HL-60/S4 treated with phorbol 12-myristate 13-acetate at 8.2 ng/mL for 4 days and 3 days (cell line): ENCODE measurements at regions not wholly inside any gene's neighbourhood (a gene's known extent, or its start where the extent isn't known, plus 50 kb on each side); places are given as distances from the start of the nearest gene placed in this dataset.

Experiments
- in situ Hi-C: fragments of 300-500 bp; cut with MboI; formaldehyde crosslinking; loops from 2 replicates; pipeline ENCODE4 v1.15.0; 2022; ENCODE audit warnings: low sequenced_read_pairs

DNA sequence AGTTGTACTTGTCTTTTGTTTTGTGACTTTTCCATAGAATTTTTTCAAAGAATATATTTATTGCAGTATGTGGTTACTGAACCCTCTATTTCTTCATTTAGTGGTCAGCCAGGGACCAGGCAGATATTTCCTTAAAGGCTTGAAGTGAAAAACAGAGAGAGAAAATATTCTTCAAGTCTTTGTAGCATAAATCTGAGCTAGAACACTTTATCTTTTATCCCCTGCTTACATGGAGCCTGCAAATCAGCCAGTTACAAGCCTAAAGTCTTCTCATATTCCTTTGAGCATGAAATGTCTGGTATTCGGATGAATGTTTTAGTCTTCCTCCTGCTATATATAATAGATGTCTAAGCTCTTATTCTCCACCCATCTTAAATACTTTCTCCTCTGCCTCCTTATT is 1557.5 kb upstream of the ACVR2A start:
- in situ Hi-C loops = no loop called here

DNA sequence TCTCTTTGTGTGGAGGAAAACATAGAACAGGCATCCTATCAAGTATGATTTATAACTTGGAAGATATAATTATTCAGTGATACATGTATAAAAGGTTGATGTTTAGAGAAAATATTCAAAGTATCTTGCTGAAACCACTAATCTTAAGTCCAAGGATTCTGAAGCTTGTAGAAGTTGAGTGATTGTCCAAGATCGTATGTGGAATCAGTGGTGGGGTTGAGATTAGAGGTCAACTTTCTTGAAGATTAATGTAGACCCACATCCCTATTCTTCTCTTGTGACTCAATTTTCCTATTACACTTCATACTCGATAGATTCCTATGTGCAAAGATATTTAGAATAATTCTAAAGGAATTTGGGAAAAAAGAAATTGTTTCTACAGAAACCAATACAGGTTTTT is 1565.9 kb upstream of the ACVR2A start:
- in situ Hi-C loops = no loop called here

DNA sequence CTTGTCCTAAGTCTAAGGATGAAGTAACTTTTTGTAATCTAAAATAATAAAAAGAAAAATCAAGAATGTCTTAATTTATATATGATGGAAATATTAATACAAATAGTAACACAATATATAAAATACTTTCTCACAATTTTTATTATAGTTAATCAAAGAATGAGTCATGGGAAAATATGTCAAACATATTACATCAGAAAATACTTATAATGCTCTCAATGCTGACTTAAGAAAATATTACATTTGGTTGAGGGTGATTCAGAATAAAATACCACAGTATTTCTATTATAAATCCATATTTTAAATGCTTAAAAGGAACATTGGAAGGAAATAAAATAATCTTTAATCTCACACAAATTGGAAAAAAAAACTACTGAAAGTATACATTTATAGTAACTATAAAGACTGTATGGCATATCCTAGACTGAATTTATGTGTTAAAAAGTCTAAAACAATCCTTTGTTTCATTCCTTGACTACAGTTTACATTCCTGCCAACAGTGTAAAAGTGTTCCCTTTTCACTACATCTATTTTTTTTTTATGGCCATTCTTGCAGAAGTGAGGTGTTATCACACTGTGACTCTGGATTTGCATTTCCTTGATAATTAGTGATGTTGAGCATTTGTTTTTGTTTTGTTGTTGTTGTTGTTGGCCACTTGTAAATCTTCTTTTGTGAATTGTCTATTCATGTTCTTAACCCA is 1573.5 kb upstream of the ACVR2A start:
- in situ Hi-C loops = no loop called here

DNA sequence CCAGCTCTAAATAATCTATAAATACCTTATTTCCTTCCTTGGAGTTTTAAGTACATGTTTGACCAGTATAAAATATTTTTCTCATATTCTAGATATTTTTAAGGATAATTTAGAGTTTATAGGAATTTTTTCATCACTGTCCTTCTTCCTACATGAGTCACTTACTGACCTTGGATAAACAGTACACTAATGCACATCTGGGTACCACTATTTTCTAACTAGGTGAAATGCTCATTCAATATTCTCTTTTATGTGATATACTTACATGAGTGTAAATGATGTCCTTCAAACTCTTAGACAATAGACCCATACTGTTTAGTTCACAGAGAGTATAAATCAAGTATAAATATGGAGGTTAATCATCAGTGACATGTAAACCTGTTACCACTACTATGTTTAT is 1574.2 kb upstream of the ACVR2A start:
- in situ Hi-C loops = no loop called here

DNA sequence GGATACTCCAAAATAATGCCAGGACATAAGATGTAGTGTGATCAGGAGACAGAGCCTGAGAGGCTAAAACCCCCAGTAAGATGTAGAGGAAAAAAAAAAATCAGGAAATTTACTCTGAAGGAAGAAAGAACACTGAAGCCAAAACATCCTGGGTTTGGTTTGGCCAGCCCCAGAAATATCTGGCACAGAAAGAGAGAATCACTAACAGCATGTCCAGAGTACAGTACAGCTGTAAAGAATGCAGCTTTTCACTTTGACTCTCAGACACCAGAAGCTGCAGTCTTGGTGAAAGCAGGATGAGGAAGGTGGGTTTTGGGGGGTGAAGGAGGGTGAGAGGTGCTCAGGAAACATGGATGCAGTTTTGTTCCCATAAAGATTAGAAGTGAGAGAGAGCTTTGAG is 1577.7 kb upstream of the ACVR2A start:
- in situ Hi-C loops = no loop called here

DNA sequence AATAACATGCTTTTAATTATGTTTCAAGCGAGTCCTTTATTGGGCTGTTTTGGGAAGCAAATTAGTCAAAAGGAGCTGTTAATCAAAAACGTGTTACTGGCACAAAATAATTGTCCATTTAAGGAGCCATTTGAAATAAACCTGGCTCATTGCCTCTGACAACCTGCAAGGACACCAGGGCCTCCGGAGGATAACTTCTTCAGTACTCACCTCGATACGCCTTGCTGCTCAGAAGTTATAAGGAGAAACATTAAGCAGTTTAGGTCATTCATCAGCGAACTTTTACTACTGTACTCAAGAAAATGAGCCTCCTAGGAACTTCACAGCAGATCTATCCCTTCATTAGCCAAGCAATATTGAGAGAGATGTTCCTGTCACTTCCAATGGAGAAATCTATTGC is 1579.2 kb upstream of the ACVR2A start:
- in situ Hi-C loops = no loop called here

DNA sequence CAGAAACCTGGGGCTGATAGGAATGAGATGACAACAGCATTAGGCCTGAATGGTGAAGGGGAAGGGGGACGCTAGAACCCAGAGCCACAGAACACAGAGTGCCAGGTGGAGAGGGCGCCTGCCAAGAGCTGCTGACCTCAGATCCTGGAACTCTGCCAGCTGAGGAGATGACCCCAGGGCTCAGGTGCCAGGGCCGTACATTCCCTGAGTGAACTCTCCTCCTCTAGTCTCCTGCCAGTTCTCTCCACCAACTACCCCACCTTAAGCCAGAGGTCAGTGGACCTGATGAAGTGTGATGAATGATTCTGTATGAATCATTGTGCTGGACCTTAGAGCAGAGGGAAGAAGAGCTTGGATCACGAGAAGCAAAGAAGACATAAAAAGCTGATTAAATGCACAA is 1582.2 kb upstream of the ACVR2A start:
- in situ Hi-C loops = no loop called here

DNA sequence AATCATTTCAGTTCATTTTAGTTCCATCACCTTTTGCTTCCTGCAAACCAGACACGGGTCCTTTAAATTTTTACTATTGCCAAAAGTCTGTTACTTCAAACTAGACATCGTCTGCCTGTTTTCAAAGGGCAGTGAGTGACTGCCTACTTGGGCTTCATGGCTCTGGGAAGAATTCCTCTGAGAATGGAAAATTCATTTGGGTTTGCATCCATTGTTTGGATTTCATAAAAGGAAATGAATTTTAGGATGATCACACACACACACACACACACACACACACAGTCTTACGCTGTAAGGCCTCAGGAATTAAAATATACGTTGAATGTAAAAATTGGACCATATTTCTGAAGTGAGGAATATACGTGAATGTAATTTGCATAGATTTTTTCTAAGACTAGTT is 1584.3 kb upstream of the ACVR2A start:
- in situ Hi-C loops = no loop called here

DNA sequence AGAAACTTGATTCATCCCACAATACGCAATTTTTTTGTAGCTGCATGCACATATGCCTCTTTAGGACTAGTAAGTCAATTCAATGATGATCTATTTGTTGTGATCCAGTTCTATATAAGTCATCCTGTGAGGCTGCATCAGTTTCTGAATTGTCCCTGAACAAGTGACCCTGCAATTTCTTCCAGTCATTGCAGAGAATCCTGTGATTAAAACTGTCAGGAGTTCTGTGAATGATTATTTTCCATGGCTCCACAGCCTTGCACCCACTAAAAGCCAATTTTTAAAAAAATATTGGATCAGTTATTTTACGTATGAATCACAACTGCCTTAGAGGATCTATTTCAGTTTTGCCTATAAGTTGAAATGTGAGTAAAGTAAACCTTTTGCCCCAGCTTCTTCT is 1585.0 kb upstream of the ACVR2A start:
- in situ Hi-C loops = no loop called here

DNA sequence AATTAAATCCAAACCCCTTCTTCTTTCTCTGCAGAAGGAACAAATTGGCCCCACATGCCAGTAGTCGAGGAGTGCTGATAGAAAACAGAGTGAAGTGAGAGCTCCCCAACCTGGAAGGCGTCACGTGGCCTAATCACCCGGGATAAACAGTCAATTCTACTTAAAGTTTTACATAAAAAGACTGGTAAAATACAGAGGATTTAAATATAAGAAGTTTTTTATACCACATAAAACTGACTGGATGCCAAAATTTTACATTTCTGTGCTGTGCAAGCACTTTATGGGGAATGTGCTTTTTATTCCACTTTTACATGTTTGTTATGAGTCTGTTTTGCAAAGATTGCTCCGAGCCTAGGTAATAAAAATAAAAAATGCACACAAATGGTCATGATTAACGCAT is 1586.8 kb upstream of the ACVR2A start:
- in situ Hi-C loops = no loop called here

DNA sequence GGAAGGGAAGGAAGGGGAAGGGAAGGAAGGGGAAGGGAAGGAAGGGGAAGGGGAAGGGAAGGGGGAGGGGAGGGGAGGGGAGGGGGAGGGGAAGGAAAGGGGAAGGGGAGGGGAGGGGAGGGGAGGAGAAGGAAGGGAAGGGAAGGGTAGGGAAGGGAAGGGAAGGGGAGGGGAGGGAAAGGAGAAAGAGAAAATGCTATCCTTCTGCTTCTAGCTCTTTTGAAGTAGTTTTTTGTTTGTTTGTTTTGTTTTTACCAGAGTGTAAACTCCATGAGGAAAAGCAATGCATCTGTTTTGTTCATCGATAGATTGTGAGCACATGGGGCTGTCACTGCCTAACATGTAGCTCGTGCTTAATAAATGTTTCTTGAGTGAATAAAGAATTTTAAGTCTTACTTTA is 1592.7 kb upstream of the ACVR2A start:
- in situ Hi-C loops = no loop called here

DNA sequence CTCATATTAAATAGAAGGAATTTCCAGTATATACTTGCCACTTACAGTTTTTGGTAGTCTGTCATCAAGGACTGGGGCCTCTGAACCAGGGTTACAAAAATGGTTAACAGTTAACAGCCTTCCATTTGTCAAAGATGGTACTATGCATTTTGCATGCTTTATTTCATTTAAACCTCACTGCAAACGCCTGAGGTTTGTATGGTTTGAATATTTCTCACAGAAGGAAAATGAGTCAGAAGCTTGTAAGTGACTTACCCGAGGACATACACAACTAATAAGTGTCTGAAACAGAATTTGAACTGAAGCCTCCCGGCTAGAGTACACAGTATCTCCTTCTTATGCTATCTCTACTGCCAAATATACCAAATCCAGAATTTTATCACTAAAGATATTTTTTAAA is 1593.5 kb upstream of the ACVR2A start:
- in situ Hi-C loops = no loop called here

DNA sequence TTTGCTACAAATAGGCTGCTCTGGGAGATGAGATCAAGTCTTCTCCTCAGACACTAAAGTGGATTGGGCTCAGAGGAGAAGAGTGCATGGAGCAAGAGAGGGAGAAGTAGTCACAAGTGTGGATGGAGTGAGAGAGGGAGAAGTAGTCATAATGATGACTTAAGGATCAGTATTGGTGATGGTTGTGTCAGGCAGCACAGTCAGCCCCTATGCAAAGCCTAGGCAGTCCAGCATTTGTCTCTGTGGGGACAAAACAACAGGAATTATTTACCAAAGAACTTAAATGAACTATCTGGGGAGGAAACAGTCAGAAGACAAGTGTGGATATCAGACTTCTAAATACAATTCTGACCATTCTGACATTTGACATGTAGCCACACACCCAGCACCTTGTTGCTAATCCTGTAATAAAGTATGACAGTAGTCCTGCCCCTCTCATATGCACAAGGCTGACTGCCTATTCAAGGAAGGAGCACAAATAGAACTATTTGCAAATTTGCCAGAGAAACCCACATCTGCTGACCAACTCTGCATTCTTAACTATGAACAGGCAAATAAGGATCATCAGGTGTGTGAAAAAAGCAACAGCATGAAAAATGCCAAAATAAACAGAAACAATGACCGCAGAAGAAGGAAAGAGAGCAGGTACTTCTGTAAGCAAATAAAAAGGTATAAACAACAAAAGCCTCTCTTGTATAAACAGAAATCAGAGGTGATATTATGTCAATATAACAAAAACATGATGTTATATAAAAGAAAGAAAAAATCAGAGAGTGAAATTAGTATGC is 1597.9 kb upstream of the ACVR2A start:
- in situ Hi-C loops = no loop called here

DNA sequence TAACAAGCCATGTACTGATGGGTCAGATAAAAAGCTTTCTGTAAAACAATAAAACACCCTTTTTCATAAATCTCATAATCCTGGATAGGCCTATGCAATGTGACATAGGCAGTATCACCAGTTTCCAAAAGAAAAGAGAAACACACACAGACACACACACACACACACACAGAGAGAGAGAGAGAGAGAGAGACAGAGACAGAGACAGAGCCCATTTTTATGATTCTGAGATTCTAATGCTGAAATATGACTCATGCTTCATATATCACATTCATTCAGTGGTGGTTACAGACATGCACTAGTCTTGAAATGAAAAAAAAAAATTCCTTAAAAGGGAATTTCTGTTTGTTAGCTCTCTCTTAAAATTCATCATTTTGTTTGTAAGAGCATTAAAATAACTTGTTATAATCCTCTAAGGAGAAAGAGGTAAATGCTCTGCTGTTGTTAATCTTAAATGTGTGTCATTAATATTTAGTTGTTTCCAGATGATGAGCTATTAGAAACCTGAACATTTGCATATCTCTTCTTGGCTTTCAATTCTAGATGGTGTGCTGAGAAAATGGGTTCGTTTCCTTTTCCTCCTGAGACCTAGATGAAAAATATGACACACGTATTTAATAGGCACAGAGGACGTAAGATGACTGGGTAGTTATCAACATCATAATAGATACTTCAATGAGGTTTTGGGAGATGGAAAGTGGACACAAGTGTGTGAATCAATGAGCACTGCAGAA is 1598.7 kb upstream of the ACVR2A start:
- in situ Hi-C loops = no loop called here

DNA sequence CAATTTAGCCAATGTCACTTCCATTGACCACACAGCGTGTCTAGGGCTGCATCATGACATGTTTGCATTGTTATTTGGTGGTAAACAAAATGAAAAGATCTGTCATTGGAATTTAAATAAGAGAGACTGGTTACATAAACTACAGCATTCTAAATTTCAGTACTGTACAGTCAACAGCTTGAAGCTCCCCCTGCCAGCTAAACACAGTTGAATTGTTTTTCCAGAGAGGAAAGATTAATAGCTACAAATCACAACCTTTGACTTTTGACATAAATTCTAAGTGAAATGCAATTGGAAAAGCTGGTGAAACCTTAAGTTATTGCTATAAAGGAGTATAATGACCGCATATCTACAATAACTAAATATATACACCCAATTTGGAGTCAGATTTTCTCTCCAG is 1600.0 kb upstream of the ACVR2A start:
- in situ Hi-C loops = no loop called here

DNA sequence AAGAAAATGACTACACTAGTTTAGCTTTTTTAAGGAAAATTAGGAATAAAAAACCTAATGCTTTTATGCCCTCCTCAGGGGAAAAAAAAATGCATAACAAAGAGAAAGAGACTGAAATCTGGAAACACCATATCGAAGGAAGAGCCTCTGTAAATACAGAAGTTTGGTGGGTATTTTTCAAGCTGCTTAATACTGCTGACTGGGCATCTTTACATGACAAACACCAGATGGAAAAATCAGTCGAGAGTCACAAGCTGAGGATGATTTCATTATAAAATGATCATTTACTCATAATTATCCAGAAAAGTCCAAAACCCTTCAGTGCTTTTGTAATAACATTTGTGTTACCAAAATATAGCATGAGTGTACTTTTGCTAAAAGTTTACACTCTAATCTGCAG is 1600.7 kb upstream of the ACVR2A start:
- in situ Hi-C loops = no loop called here

DNA sequence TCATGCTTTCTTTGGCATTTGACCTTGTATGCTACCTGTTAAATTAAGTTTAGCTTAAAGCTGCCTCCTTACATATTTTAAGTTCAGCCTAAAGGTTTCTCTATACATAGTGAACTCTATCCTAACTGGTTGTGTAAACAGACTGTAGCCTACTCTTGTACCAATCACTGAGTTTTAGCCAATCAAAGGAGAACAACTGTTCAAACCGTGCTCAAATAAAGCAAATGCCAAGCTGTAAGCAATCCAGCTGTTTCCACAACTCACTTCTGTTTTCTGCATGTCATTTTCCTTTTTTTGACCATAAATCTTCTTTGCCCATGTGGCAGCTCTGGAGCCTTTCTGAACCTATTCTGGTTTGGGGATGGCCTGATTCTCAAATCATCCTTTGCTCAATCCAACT is 1603.8 kb upstream of the ACVR2A start:
- in situ Hi-C loops = no loop called here

DNA sequence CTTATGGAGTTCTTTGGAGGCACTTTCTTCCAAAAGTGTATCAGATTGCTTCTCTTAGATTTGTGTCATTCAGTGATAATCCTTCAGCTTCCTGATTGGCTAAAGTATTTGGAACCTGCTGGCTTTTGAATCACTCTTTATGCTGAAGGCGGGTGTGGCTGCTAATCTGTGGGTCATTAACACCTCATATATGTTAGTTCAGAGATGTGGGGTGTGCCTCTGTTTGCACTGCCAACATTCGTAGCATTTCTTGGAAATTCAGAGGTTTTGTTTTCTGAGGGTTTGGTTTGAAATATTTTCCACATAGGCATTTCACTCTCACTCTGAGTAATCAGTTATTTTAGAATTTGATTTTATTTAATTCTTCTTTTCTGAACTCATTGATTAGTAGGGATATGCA is 1604.4 kb upstream of the ACVR2A start:
- in situ Hi-C loops = no loop called here

DNA sequence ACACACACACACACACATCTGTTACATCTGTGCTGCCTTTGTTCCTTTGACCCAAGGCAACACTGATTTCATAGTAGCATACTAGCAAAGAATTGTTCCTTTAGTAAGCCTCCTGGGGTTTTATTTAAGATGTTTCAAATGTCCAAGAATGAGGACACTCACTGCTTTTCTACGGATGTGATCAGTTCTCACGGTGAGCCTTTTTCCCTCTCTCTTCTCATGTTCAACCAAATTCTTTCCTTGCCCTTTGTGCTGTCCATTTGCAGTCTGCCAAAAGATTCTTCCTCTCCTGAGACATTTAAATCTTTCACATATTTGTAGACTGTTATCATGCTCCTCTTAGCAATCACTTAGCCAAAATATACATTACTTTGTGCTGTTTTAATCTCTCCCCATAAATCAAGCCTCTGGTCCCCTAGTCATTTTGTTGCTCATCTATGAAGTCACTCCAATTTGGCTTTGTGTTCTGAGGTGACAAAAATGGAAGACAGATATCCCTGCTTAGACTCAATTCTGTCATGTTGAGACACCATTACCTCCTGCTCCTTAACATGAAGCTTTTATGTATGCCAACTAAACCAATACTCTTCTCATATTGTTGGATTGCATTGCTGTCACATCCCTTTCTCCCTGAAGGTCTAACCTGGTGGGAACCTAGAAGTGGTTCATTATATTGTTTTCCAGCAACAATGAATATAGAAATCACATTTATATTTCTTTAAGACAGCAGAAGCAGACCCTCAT is 1605.3 kb upstream of the ACVR2A start:
- in situ Hi-C loops = no loop called here

DNA sequence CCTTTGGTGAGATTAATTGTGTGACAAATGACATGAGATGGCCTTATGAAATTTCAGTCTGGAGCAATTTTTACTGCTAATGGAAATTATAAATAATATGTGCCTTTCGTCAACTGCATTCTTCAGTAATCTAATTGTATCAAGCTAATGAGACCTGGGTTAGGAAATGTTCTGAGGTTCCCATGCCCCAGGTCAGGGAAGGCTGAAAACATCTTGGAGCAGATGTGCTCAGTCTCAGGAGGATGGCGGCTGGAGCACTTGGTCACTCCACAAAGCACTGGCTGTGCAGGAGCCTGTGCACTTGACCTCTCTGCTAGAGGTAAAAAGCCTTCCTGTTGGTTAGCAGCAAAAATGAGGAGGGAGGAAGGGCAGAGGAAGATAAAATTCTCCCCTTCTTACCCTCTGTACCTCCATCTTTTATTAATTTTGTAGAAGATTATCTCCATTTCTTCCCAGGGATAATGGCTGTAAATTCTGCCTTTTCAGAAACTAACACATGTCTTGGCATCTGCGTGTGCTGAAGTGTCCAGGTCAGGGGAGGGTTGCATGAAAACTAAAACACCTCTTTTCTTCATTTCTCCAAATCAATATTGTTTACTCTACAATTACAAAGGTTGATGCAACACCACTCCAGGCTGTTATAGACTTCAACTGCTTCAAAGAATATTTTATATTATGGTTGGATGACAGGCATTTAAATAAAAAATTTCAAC is 1606.4 kb upstream of the ACVR2A start:
- in situ Hi-C loops = no loop called here

DNA sequence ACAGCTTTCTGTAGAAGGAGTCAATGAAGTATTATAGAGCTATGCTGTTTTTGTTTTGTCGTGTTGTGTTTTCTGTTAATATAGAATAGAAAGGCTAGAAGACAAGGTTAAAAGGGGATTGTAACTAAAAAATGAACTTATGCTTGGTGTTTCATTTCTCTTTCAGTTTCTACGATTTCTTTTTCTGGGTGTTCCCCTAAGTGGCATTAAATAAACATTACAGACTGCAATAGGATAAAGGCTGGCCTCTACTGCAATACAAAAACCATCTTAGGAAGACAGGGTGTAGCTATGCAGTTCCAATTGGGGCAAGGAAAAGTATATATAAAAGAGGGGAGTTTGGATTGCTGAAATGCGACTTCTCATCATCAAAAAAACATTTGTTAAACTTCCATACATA is 1609.7 kb upstream of the ACVR2A start:
- in situ Hi-C loops = no loop called here
